Psoas muscle (tissue), 7 donors: ENCODE measurements at regions not wholly inside any gene's neighbourhood (a gene's known extent, or its start where the extent isn't known, plus 50 kb on each side); places are given as distances from the start of the nearest gene placed in this dataset.

Experiments used
- ATAC-seq, 4 donors: fragments of 200-7000 bp; cut with Tn5 transposase; one replicate each; pipeline ENCODE4 v1.9.1; 2020; ENCODE audit warnings: moderate library complexity in 3 of 4, mild to moderate bottlenecking in 2 of 4
- DNase-seq, 2 donors: peaks; one replicate each; pipeline ENCODE4 v3.0.0-alpha.2; 2020
- H3K27ac ChIP-seq: fragments of 200-600 bp; one replicate; pipeline ENCODE4 v1.8.0; 2022
- H3K27me3 ChIP-seq, 3 donors: fragments of 200-600 bp in 1 of 3; one replicate each; pipeline versions ENCODE4 v1.6.1 to v1.8.0; 2013 to 2022; ENCODE audit warnings: low read length in 2 of 3, mild to moderate bottlenecking in 2 of 3, moderate library complexity in 1 of 3; ENCODE audit not compliant: insufficient read depth in 3 of 3
- H3K36me3 ChIP-seq, 2 donors: fragments of 200-600 bp in 1 of 2; one replicate each; pipeline versions ENCODE4 v1.6.1 to v1.8.0; 2013 to 2022; ENCODE audit warnings: low read depth in 1 of 2, mild to moderate bottlenecking in 1 of 2, moderate library complexity in 1 of 2; ENCODE audit not compliant: insufficient read depth in 1 of 2
- H3K4me1 ChIP-seq: fragments of 200-600 bp; one replicate; pipeline ENCODE4 v1.8.0; 2022
- H3K4me3 ChIP-seq: fragments of 200-600 bp; one replicate; pipeline ENCODE4 v1.8.0; 2022; ENCODE audit warnings: mild to moderate bottlenecking
- H3K9me3 ChIP-seq: fragments of 200-600 bp; one replicate; pipeline ENCODE4 v1.8.0; 2022
- CTCF ChIP-seq: fragments of 200-600 bp; IDR thresholded peaks from one replicate; pipeline ENCODE4 v1.8.0; 2022; ENCODE audit warnings: antibody characterized with exemption
- WGBS, 3 donors: extraction: QIAGEN DNeasy Blood & Tissue Kit; methylation state at CpG; one replicate each; pipeline versions ENCODE4 v1.1.6 to v1.1.7; 2013; 5-methylcytosine and 5-hydroxymethylcytosine counted together
- intact Hi-C, 2 donors: fragments of 100-400 bp; cut with DNase I; formaldehyde crosslinking; loops; one replicate each; pipeline versions ENCODE4 v1.11.0 to v1.14.2; 2022
- donor health status: healthy with polysubstance abuse.
- donor health status: DM: no; HTN: no; CAD: no; lungs with moderate emphysema.
- donor health status: Bipolar disorder and iron deficiency.
- donor health status: healthy.
- donor health status: DM: yes; HTN: yes; CAD: no.
- donor health status: DM: no; HTN: no; CAD: no.
- donor health status: DM: yes; HTN: yes; CAD: no.

GRCh38 chr2:196479350-196479749 lies 160.2 kb upstream of the CCDC150 start:
- Histone ChIP-seq H3K4me3 (no peak overlapping the region), H3K27me3 (no peaks in the 10 kb centered on the region), H3K4me1 (no peaks in the 10 kb centered on the region), H3K36me3 (no peaks in the 10 kb centered on the region), H3K9me3 (no peaks in the 10 kb centered on the region), H3K27ac (no peak overlapping the region)
- no peak for TF ChIP-seq CTCF
- DNase-seq (no peak), ATAC-seq (no peak)
- intact Hi-C loops: no loop called here

- ATAC-seq (no peak), DNase-seq (no peak)
- Histone ChIP-seq H3K27me3 (no peaks in the 10 kb centered on the region), H3K4me1 (no peaks in the 10 kb centered on the region), H3K9me3 (no peaks in the 10 kb centered on the region), H3K36me3 (no peaks in the 10 kb centered on the region), H3K27ac (no peak overlapping the region), H3K4me3 (no peak overlapping the region)
- intact Hi-C loops: no loop called here
- 95 to 98% (median 96%) methylated on average over 2 of the region's 2 CpGs for WGBS, 3 donors
- no peak for TF ChIP-seq CTCF
Observed at GRCh38 chr2:196480653-196481323, 158.7 kb upstream of the CCDC150 start.

GRCh38 chr2:196481324-196481697 lies 158.2 kb upstream of the CCDC150 start:
- WGBS, 3 donors: 18 to 44% (median 29%) methylated on average over 3 of the region's 3 CpGs
- no peaks in the 10 kb centered on the region for H3K9me3 ChIP-seq
- intact Hi-C loops: no loop called here
- DNase-seq (no peak), ATAC-seq (no peak)
- no peaks in the 10 kb centered on the region for H3K36me3 ChIP-seq
- H3K4me1 ChIP-seq: no peaks in the 10 kb centered on the region
- H3K27ac ChIP-seq: no peak overlapping the region
- TF ChIP-seq CTCF: no peak
- no peaks in the 10 kb centered on the region for H3K27me3 ChIP-seq
- H3K4me3 ChIP-seq: no peak overlapping the region

- Histone ChIP-seq H3K27me3 (no peaks in the 10 kb centered on the region), H3K27ac (no peak overlapping the region), H3K36me3 (no peaks in the 10 kb centered on the region), H3K9me3 (no peaks in the 10 kb centered on the region), H3K4me3 (no peak overlapping the region), H3K4me1 (no peaks in the 10 kb centered on the region)
- WGBS, 3 donors: 89 to 95% (median 90%) methylated on average over 6 of the region's 6 CpGs
- DNase-seq: no peak
- ATAC-seq: no peak
- no peak for TF ChIP-seq CTCF
- intact Hi-C loops: no loop called here
Observed at GRCh38 chr2:196482119-196483065, 157.1 kb upstream of the CCDC150 start.
